Ramos (cell line): ENCODE measurements at regions not wholly inside any gene's neighbourhood (a gene's known extent, or its start where the extent isn't known, plus 50 kb on each side); places are given as distances from the start of the nearest gene placed in this dataset.
"Not testable (repeated sequence)": the region's sequence is repeated elsewhere in the genome, so short reads cannot be mapped to it uniquely, and the experiment has no call there.

Source experiments
- in situ Hi-C: fragments of 300-500 bp; cut with MboI; formaldehyde crosslinking; loops from one replicate; pipeline ENCODE4 v1.14.3; 2022; ENCODE audit warnings: low sequenced_read_pairs; ENCODE audit not compliant: unreplicated experiment

GRCh38 chr4:111323496-111323895 lies 700.6 kb upstream of the PITX2 start:
- in situ Hi-C loops = no loop called here

GRCh38 chr4:111323916-111324315 lies 701.0 kb upstream of the PITX2 start:
- in situ Hi-C loops = no loop called here

- in situ Hi-C loops = no loop called here
Observed at GRCh38 chr4:111326450-111326849, 703.6 kb upstream of the PITX2 start.

- in situ Hi-C loops = no loop called here
Observed at GRCh38 chr4:111330786-111331185, 707.9 kb upstream of the PITX2 start.

GRCh38 chr4:111334361-111334760 lies 711.5 kb upstream of the PITX2 start:
- in situ Hi-C loops = no loop called here

DNA sequence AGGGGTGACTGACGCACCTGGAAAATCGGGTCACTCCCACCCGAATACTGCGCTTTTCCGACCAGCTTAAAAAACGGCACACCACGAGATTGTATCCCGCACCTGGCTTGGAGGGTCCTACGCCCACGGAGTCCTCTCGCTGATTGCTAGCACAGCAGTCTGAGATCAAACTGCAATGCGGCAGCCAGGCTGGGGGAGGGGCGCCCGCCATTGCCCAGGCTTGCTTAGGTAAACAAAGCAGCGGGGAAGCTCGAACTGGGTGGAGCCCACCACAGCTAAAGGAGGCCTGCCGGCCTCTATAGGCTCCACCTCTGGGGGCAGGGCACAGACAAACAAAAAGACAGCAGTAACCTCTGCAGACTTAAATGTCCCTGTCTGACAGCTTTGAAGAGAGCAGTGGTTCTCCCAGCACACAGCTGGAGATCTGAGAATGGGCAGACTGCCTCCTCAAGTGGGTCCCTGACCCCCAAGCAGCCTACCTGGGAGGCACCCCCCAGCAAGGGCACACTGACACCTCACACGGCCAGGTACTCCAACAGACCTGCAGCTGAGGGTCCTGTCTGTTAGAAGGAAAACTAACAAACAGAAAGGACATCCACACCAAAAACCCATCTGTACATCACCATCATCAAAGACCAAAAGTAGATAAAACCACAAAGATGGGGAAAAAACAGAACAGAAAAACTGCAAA lies 714.5 kb upstream of the PITX2 start:
- in situ Hi-C loops = not testable (repeated sequence)

DNA sequence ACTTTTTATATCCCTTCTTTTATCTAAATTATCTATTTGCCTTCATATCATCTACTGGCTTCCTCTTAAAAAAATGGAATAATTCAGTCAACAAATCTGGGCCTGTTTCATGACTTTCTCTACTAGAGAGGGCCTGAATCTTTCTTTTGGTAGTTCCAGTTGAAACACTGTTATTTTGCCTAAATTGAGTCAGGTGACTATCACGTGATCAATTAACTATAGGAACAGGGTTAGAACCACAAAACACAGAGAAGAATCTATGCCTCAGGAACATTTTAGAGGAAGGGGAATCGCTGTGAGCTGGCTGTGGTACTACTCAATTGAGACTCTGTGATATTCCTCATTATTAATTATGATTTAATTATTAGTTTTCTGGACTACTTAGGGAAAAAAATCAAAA lies 736.7 kb upstream of the PITX2 start:
- in situ Hi-C loops = no loop called here

GRCh38 chr4:111360906-111361305 lies 738.0 kb upstream of the PITX2 start:
- in situ Hi-C loops = no loop called here

DNA sequence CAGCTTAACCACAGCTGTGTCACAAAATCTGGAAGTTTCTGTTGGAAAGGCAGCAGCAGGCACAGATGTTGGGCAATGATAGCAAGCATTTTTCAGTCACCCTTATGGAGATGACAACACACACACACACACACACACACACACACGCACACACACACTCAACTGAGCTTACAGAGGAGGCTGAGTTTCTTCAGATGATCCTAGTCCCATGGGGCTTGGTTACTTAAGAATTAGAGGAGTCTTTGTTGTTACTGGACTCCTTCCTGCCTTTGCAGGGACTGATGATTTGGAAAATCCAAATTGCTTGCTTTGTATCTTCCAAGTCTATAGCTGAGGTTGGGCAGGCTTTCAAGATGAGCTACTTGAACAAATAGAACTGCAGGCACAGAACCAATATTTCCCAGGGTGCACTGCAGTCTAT lies 740.1 kb upstream of the PITX2 start:
- in situ Hi-C loops = no loop called here

GRCh38 chr4:111377880-111378279 lies 755.0 kb upstream of the PITX2 start:
- in situ Hi-C loops = not testable (repeated sequence)

DNA sequence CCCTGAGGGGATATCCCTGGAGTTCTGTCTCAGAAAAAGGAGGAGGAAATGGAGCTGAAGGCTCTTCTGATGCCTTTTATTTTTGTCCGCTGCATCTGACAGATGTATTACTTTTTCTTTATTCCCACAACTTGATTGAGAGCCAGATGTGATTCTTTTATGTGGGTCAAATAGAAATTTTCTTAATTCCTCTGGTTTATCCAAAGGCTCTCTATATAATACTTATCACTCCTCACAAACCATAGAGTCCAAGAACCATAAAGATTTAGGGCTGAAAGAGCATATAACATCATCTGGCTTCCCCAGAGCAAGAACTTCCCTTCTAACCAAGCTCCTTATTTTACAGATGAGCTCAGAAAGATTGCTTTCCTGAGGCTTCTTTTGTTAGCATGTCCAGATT lies 756.7 kb upstream of the FAM241A start:
- in situ Hi-C loops = no loop called here

GRCh38 chr4:111391829-111392228 lies 753.4 kb upstream of the FAM241A start:
- in situ Hi-C loops = no loop called here

DNA sequence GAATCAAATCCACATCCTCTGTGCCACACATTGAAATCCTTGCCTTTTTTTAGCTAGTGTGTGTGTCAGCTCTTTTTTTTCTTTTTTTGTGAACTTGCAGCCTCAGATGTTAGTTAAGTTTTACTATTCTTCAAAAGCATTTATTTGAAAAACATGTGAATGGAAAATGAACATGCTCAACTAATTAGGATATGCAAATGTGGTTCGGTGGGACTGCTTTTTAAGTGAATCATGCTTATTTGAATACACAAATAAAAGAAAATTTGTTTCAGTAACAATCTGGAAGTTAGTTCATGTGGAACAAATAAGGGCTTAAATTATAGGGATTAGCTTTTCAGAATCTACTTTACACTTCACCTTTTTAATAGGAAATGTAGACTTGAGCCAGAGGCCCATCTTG lies 751.5 kb upstream of the FAM241A start:
- in situ Hi-C loops = no loop called here

GRCh38 chr4:111398906-111399330 lies 746.3 kb upstream of the FAM241A start:
- in situ Hi-C loops = no loop called here

- in situ Hi-C loops = no loop called here
Observed at GRCh38 chr4:111399623-111400022, 745.6 kb upstream of the FAM241A start.

GRCh38 chr4:111400741-111401140 lies 744.5 kb upstream of the FAM241A start:
- in situ Hi-C loops = no loop called here

DNA sequence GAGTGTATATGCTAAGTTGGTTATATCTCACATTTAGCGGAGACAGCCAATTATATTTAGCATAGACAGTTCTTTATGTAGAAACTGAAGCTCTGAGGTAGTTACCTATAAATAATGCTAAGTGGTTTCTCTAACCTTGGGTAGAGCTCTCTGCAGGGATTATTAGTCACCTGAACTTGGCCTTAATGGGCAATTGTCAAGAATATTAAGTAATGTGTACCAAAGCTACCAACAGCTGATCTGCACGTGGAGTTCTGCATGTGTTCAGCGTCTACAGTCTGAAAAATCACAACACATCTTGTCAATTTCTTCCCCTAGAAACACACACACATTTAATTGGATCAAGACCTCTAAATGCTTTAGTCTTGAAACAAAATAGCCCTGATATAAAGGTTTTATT lies 740.6 kb upstream of the FAM241A start:
- in situ Hi-C loops = no loop called here

- in situ Hi-C loops = no loop called here
Observed at GRCh38 chr4:111405989-111406388, 739.3 kb upstream of the FAM241A start.

DNA sequence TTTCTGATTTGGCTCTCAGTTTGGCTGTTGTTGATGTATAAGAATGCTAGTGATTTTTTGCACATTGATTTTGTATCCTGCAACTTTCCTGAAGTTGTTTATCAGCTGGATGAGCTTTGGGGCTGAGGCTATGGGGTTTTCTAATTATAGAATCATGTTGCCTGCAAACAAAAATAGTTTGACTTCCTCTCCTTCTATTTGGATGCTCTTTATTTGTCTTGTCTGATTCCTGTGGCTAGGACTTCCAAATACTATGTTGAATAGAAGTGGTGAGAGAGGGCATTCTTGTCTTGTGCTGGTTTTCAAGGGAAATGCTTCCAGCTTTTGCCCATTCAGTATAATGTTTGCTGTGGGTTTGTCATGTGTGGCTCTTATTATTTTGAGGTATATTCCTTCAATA lies 734.7 kb upstream of the FAM241A start:
- in situ Hi-C loops = no loop called here

DNA sequence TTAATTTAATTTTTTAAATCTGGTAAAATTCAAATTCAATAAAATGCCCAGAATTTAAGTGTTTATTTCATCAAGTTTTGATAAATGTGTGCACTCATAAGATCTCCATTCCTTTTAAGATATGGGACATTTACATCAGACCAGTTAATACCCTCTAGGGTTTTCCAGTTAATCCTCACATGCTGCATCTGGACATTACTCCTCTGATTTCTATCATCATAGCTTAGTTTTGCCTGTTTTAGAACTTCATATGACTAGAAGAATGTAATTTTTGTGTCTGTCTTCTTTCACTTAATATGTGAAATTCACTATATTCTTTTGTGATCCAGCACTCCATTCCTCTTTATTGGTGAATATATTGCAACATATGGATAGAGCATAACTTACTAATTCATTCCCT lies 727.7 kb upstream of the FAM241A start:
- in situ Hi-C loops = no loop called here

- in situ Hi-C loops = no loop called here
Observed at GRCh38 chr4:111433441-111433840, 711.8 kb upstream of the FAM241A start.

- in situ Hi-C loops = no loop called here
Observed at GRCh38 chr4:111434586-111434985, 710.7 kb upstream of the FAM241A start.
